ENCODE measurements at regions not wholly inside any gene's neighbourhood (a gene's known extent, or its start where the extent isn't known, plus 50 kb on each side); places are given as distances from the start of the nearest gene placed in this dataset.

GRCh38 chr6:28709478-28710349 lies 184.0 kb downstream of the GPX5 start:
- TF ChIP-seq, protein P1, sequence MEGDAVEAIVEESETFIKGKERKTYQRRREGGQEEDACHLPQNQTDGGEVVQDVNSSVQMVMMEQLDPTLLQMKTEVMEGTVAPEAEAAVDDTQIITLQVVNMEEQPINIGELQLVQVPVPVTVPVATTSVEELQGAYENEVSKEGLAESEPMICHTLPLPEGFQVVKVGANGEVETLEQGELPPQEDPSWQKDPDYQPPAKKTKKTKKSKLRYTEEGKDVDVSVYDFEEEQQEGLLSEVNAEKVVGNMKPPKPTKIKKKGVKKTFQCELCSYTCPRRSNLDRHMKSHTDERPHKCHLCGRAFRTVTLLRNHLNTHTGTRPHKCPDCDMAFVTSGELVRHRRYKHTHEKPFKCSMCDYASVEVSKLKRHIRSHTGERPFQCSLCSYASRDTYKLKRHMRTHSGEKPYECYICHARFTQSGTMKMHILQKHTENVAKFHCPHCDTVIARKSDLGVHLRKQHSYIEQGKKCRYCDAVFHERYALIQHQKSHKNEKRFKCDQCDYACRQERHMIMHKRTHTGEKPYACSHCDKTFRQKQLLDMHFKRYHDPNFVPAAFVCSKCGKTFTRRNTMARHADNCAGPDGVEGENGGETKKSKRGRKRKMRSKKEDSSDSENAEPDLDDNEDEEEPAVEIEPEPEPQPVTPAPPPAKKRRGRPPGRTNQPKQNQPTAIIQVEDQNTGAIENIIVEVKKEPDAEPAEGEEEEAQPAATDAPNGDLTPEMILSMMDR (IDR thresholded peaks at IDR 0.05) = no peak
- no peak for TF ChIP-seq POLR2A (IDR thresholded peaks at IDR 0.05)

All from adrenal gland (tissue), 5 donors.